Esophagus muscularis mucosa (tissue), 4 donors: ENCODE measurements at regions not wholly inside any gene's neighbourhood (a gene's known extent, or its start where the extent isn't known, plus 50 kb on each side); places are given as distances from the start of the nearest gene placed in this dataset.

Experiments used
- DNase-seq: peaks from one replicate; pipeline ENCODE4 v3.0.0-alpha.2; 2017; ENCODE audit errors: extremely low spot score
- H3K27ac ChIP-seq, 4 donors: fragments of 200-600 bp; sonication (generic); replicated peaks in 1 of 4; 1 replicate in 3 of 4; 2 replicates in 1 of 4; pipeline ENCODE4 v1.5.1; 2016 to 2019; ENCODE audit warnings: mild to moderate bottlenecking in 1 of 4
- H3K27me3 ChIP-seq, 4 donors: fragments of 200-600 bp; sonication (generic); one replicate each; pipeline versions ENCODE4 v1.5.1 to v1.6.0; 2016 to 2019
- H3K36me3 ChIP-seq, 4 donors: fragments of 200-600 bp; sonication (generic); one replicate each; pipeline ENCODE4 v1.5.1; 2016 to 2019
- H3K4me1 ChIP-seq, 4 donors: fragments of 200-600 bp; sonication (generic); one replicate each; pipeline ENCODE4 v1.5.1; 2016 to 2019
- H3K4me3 ChIP-seq, 4 donors: fragments of 200-600 bp; sonication (generic); 1 replicate in 2 of 4; 2 replicates in 2 of 4; pipeline ENCODE4 v1.5.1; 2016 to 2019; ENCODE audit warnings: mild to moderate bottlenecking in 4 of 4, moderate library complexity in 1 of 4
- H3K9me3 ChIP-seq, 4 donors: fragments of 200-600 bp; sonication (generic); 1 replicate in 3 of 4; 2 replicates in 1 of 4; pipeline ENCODE4 v1.5.1; 2016 to 2019
- EP300 ChIP-seq: sonication (generic); formaldehyde crosslinking; IDR thresholded peaks from one replicate; pipeline ENCODE4 v1.6.1; 2017; ENCODE audit warnings: antibody characterized with exemption
- POLR2A ChIP-seq: fragments of 450-650 bp; IDR thresholded peaks from one replicate; pipeline ENCODE4 v1.6.1; 2017; ENCODE audit warnings: antibody characterized with exemption, moderate library complexity, mild to moderate bottlenecking, low read depth
- POLR2AphosphoS5 ChIP-seq, 2 donors: sonication (generic); formaldehyde crosslinking; IDR thresholded peaks; one replicate each; pipeline ENCODE4 v1.6.1; 2017; ENCODE audit warnings: antibody characterized with exemption in 2 of 2
- WGBS: methylation state at CpG from one replicate; pipeline ENCODE4 v1.1.5; 2018; 5-methylcytosine and 5-hydroxymethylcytosine counted together
- intact Hi-C: fragments of 100-400 bp; cut with DNase I; formaldehyde crosslinking; loops from one replicate; pipeline ENCODE4 v1.15.1; 2023
- TF ChIP-seq, protein P1 (sequence below), 3 experiments: fragments of 200-600 bp in 2 of 3; fragments of 450-650 bp in 1 of 3; sonication (generic) in 2 of 3; IDR thresholded peaks; one replicate each; pipeline ENCODE4 v1.5.1; 2017 to 2019; ENCODE audit warnings: antibody characterized with exemption in 3 of 3, mild to moderate bottlenecking in 2 of 3, moderate library complexity in 1 of 3

DNA sequence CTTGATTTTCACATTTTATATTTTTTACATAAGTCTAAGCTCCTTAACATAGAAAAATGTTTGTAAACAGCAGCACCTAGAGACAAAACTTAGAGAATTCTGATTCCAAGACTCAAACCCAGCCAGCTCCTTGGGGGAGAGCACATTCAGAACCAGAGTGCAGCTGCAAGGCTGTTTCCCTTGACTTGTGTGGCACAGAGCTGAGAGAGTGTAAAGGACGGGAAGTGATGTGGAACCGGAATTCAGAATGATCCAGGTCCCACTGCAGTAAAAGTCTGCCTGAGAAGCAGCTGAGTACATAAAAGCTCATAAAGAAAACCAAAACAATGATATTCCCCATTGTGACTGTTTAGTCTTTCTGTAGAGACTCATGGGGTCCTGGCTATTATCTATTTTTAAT lies 713.8 kb downstream of the RAB28 start:
- no peak for DNase-seq
- 38% methylated on average over 2 of the region's 2 CpGs for whole genome bisulfite sequencing
- Histone ChIP-seq H3K4me3 (no peak overlapping the region), H3K27me3 (no peaks in the 10 kb centered on the region), H3K27ac (no peak overlapping the region), H3K4me1 (no peaks in the 10 kb centered on the region), H3K9me3 (no peaks in the 10 kb centered on the region), H3K36me3 (no peaks in the 10 kb centered on the region)
- intact Hi-C loops, result no loop called here
- TF ChIP-seq POLR2A (no peak), EP300 (no peak), POLR2AphosphoS5 (IDR thresholded peaks at IDR 0.05) (no peak)
- TF ChIP-seq, protein P1, sequence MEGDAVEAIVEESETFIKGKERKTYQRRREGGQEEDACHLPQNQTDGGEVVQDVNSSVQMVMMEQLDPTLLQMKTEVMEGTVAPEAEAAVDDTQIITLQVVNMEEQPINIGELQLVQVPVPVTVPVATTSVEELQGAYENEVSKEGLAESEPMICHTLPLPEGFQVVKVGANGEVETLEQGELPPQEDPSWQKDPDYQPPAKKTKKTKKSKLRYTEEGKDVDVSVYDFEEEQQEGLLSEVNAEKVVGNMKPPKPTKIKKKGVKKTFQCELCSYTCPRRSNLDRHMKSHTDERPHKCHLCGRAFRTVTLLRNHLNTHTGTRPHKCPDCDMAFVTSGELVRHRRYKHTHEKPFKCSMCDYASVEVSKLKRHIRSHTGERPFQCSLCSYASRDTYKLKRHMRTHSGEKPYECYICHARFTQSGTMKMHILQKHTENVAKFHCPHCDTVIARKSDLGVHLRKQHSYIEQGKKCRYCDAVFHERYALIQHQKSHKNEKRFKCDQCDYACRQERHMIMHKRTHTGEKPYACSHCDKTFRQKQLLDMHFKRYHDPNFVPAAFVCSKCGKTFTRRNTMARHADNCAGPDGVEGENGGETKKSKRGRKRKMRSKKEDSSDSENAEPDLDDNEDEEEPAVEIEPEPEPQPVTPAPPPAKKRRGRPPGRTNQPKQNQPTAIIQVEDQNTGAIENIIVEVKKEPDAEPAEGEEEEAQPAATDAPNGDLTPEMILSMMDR (IDR thresholded peaks at IDR 0.05), result no peak

DNA sequence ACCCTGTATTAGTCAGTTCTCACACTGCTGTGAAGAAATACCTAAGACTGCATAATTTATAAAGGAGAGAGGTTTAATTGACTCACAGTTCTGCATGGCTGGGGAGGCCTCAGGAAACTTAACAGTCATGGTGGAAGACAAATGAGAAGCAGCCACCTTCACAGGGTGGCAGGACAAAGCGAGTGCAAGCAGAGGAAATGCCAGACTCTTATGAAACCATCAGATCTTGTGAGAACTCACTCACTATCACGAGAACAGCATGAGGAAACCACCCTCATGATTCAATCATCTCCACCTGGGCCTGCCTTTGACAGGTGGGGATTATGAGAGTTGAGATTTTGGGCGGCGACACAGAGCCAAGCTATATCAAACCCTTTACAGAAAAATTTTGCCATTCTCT lies 722.4 kb downstream of the RAB28 start:
- WGBS, result 82% methylated on average over 4 of the region's 4 CpGs
- DNase-seq, result no peak
- H3K9me3 ChIP-seq, result no peaks in the 10 kb centered on the region
- no peaks in the 10 kb centered on the region for H3K27me3 ChIP-seq
- intact Hi-C loops, result no loop called here
- H3K36me3 ChIP-seq, result no peaks in the 10 kb centered on the region
- no peaks in the 10 kb centered on the region for H3K4me1 ChIP-seq
- no peak overlapping the region for H3K27ac ChIP-seq
- H3K4me3 ChIP-seq, result no peak overlapping the region
- TF ChIP-seq EP300 (no peak), POLR2AphosphoS5 (IDR thresholded peaks at IDR 0.05) (no peak), POLR2A (no peak)
- TF ChIP-seq, protein P1 (IDR thresholded peaks at IDR 0.05), result no peak

DNA sequence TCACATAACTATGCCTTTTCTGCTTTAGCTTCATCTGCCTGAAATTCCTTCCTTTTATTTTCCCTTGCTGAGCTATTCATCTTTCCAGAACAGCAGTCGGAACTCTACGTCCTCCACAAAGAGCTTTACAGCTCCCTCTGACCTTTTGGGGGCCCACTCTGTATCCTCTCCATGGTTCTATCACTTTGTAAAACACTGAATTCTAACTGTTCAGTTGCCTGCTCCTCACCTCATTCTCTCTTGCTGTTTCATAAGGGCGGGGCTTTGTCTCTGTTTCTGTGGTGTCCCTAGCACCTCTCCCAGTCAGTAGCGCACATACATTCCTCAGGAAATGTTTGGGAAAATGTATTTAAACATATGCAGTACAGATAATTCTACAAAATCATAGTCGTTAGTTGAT lies 737.0 kb downstream of the RAB28 start:
- Histone ChIP-seq H3K4me1 (no peaks in the 10 kb centered on the region), H3K27ac (no peak overlapping the region), H3K9me3 (no peaks in the 10 kb centered on the region), H3K36me3 (no peaks in the 10 kb centered on the region), H3K27me3 (peaks cover 0 to 13% (median 0%) of the 10 kb centered on the region in 4 donors), H3K4me3 (no peak overlapping the region)
- intact Hi-C loops, result no loop called here
- no peak for DNase-seq
- TF ChIP-seq EP300 (no peak), POLR2AphosphoS5 (IDR thresholded peaks at IDR 0.05) (no peak), POLR2A (no peak)
- TF ChIP-seq, protein P1 (IDR thresholded peaks at IDR 0.05), result no peak
- WGBS, result 62% methylated on average over 5 of the region's 5 CpGs

DNA sequence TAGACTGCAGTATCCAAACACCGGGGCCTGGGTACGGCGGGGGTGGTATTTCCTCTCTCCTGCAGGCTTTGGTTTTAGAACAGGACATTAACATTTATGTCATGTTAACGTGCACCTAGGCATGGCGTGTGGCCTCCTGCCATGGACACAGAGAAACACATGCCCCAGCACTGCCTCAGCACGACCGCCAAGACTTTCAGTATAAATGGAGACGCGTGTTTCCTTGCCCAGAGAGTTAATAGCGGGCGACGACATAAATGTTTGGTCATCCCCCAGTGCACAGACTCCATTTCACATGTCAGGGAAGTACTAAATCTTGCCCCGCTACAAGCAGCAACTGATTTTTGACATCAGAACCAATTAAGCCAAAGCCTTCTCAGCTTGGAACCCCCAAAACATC lies 737.9 kb downstream of the RAB28 start:
- no peaks in the 10 kb centered on the region for H3K9me3 ChIP-seq
- TF ChIP-seq, protein P1 (IDR thresholded peaks at IDR 0.05), result no peak
- TF ChIP-seq POLR2A, result no peak
- no peaks in the 10 kb centered on the region for H3K4me1 ChIP-seq
- intact Hi-C loops, result no loop called here
- H3K27ac ChIP-seq, result no peak overlapping the region
- H3K4me3 ChIP-seq, result no peak overlapping the region
- peaks cover 0 to 13% (median 0%) of the 10 kb centered on the region in 4 donors for H3K27me3 ChIP-seq
- WGBS, result 58% methylated on average over 13 of the region's 13 CpGs
- H3K36me3 ChIP-seq, result no peaks in the 10 kb centered on the region
- DNase-seq, result no peak

DNA sequence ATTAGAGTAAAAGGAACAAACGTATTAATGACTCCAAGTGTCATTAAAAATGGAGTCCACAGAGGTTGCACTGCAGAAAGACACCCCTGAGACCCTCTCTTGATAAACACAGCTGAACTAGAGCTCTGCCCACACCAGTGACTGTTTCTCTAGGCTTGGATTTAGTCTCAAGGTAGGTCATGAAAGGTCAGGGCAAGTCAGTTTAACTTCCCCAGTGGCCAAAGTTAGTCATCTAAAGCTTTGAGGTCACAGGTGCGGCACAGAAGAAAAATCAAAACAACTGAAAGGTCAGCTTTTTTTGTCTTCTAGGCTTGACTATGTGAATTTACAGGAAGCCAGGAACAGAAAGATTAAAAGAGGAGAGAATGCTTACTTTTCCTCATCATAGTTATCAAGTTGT lies 749.6 kb downstream of the RAB28 start:
- TF ChIP-seq, protein P1 (IDR thresholded peaks at IDR 0.05), result no peak
- TF ChIP-seq EP300 (no peak), POLR2AphosphoS5 (IDR thresholded peaks at IDR 0.05) (no peak), POLR2A (no peak)
- no peak overlapping the region for H3K4me3 ChIP-seq
- intact Hi-C loops, result no loop called here
- no peaks in the 10 kb centered on the region for H3K9me3 ChIP-seq
- DNase-seq, result no peak
- 65% methylated on average over 2 of the region's 2 CpGs for WGBS
- H3K27me3 ChIP-seq, result peaks cover 0 to 8% (median 0%) of the 10 kb centered on the region in 4 donors
- H3K36me3 ChIP-seq, result no peaks in the 10 kb centered on the region
- H3K4me1 ChIP-seq, result no peaks in the 10 kb centered on the region
- no peak overlapping the region for H3K27ac ChIP-seq
